GM19467 (cell line): ENCODE measurements at regions not wholly inside any gene's neighbourhood (a gene's known extent, or its start where the extent isn't known, plus 50 kb on each side); places are given as distances from the start of the nearest gene placed in this dataset.

Experiments
- ATAC-seq: cut with Tn5 transposase; IDR thresholded peaks from one replicate; pipeline ENCODE4 v1.9.1; 2021; ENCODE audit warnings: mild to moderate bottlenecking, moderate library complexity; ENCODE audit not compliant: unreplicated experiment

DNA sequence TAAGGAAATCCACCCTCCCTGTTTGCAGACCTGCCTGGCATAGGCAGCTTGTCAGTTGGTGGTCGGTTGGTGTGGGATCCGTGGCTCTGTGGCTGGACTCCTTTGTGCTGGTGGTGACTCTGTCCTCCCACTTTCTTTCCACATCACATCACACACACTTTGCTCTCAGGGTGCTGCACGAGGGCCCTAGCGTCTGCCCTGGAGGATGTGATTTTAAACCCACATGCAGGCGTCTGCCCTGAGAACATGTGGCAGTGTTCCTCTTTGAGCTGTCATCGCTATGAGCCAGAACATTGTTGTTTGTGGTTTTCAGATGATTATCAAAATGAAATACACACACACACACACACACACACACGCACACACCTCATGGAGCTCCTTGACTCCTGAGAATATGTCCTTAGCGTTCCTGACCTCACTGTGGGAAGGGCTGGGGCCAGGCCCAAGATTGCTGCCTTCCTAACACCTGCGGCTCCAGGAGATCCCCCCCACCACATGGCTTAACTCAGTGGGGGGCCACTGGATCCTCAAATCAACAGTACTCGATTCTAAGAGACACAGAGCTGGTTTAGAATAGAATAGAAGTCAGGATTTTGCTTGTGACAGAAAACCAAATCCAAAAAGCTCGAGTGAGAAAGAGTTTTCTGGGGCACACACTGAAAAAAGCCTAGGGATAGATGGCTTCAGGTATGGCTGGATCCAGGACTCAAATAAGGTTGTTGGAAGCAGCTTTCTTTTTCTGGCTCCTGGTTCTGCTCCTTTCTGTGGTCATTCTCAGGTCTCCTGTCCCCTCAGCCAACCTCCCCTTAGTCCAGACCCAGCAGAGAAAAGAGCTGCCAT is 54.8 kb downstream of the RTP5 start:
- no peak for ATAC-seq

DNA sequence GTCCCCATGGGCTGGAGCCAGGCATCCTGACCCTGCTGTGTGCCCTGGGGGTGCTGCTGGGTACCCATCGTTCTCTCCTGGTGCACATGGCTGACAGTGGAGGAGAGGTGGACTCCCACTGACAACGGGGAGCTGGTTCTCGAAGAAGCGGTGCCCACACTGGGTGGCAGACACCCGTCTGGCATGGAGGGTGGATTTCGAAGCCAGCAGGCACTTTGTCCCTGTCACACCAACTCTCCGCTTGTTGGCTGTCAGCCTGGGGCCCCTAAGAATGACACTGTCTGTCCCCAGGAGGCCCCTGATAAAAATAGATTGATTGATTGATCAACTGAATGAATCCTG is 55.4 kb downstream of the RTP5 start:
- no peak for ATAC-seq

DNA sequence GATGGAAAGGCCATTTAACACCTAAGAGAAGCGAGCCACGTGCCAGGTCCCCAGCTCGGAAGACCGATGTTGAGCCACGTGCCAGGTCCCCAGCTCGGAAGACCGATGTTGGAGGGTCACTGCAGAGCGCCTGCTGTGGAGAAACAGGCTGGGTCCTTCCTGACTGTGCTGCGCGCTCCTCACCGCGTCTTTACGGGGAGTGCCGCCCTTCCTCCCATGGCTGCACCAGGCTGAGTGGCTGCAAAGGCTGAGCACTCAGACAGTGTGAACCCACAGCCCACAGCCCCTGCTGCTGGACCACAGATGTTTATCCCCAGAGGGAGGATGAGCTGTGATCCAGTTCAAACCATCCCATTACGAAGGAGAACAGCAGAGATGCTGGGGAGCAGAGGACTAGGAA is 55.7 kb downstream of the RTP5 start:
- ATAC-seq, result no peak

DNA sequence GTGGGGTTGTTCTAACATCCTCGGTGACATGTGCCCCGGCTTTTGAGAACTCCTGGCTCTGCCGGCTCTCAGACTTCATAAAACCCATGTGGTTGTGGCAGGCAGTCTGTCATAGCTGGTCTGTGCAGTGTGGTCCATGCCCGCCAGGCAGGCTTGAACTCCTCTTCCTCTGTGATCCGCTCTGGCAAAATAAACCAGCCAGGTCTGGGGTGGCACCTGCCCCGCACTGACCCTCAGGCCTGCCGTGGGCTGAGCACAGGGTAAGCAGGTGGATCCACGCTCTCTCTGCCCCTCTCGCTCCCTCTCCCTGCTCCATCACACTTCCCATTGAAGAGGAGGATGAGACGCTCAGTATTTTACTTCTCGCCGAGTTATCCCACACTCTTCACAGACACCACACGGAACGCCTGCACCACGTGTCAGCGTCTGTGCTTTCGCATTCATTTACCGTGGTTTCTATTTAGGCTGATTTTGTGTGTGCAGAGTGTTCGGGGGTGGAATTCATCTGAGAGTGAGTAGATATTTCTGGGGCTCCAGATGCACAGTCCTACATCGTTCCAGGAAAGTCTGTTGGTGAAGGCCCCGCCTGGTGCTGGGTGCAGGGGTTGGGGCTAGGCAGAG is 56.4 kb downstream of the RTP5 start:
- ATAC-seq, result no peak

GRCh38 chr2:241926541-241927311 is 57.2 kb downstream of the RTP5 start:
- no peak for ATAC-seq

- ATAC-seq, result no peak
These were observed 60.3 kb downstream of the RTP5 start for GRCh38 chr2:241929551-241930490.

GRCh38 chr2:241931084-241931975 is 61.8 kb downstream of the RTP5 start:
- ATAC-seq, result no peak

DNA sequence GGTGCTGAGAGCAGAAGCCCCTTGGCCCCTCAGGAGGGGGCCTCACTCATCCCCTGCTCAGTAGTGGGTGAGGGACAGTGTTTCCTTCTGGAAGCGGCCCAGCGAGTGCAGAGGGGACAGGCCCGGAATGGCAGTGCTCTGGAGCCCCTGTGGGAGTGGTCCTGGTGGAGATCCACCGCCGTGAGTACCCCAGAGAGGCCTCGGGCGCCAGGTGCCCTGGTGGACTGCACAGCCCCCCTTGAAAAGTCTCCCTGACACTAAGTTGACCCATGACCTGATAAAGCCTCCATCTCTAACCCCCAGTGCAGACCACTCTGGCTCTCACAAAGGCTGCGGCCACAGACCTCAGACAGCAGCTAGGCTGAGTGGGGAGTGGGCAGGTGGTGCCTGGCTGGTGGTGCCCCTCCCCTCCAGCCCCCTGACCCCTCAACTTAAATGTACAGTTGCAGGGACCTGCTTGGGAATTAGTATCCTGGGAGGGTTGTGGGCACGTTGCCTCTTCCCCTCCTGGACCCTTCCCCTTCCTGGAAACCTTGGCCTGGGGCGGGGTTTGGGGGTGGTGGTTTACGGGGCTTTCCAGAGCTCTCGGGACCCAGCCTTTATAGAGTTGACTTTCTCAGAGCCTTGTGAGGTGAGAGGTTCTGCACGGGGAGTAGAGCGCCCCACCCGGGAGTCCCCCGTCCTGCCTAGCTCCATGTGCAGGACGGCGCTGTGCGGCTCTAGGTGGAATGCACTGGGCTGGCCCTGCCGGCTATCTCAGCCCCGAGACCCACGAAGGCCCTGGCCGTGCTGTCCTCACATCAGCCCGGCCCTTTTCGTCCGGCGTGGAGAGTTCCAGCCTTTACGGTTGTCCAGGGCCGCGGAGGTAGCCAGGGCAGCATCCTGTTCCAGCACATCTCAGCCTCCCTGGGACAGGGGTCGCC is 62.7 kb downstream of the RTP5 start:
- ATAC-seq, result no peak

DNA sequence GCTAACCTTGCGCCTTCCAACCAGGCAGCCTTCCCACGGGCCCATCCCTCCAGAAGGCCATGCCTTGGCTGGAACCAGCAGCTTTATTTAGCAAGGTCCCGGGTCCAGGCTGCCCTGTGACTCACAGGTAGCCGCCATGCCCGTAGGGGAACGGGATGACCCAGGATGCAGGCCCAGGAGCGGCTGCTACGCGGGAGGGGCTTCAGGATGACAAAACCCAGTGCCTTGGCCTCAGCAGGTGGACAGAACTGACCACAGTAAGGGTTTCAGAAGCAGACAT is 63.3 kb downstream of the RTP5 start:
- ATAC-seq, result no peak

GRCh38 chr2:241933179-241933911 is 63.8 kb downstream of the RTP5 start:
- ATAC-seq, result no peak

DNA sequence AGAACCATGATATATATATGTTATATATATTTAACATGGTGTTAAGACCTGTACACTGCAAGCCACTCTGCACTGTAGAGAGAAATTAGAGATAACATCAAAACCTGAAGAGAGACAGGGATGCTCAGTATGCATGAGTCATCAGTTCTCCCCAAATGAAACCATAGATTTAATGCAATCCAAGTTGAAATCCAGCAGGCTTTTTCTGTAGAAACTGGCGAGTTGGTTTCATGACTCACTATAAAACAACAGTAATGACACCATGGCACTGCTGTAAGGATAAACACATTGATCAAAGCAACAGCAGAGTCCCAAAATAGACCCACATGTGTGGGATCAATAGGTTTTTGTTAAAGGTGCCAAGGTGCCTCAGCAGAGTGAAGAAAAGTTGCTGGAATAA is 65.8 kb downstream of the RTP5 start:
- ATAC-seq, result no peak

DNA sequence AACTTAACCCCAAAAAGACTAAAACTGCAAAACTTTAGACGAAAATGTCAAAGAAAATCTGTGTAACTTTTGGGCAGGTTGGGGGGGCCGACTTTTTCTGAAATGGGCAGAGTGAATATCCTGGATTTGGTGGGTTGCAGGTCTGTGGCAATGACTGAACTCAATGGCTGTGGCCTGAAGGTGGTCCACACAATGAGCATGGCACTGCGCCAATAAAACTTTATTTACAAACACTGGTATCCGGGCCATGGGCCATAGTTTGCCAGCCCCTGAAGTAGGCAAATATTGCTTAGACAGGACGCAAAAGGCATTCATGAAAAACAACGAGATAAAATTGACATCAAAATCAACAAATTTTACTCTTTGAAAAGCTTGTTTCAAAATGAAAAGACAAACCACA is 66.2 kb downstream of the RTP5 start:
- no peak for ATAC-seq

DNA sequence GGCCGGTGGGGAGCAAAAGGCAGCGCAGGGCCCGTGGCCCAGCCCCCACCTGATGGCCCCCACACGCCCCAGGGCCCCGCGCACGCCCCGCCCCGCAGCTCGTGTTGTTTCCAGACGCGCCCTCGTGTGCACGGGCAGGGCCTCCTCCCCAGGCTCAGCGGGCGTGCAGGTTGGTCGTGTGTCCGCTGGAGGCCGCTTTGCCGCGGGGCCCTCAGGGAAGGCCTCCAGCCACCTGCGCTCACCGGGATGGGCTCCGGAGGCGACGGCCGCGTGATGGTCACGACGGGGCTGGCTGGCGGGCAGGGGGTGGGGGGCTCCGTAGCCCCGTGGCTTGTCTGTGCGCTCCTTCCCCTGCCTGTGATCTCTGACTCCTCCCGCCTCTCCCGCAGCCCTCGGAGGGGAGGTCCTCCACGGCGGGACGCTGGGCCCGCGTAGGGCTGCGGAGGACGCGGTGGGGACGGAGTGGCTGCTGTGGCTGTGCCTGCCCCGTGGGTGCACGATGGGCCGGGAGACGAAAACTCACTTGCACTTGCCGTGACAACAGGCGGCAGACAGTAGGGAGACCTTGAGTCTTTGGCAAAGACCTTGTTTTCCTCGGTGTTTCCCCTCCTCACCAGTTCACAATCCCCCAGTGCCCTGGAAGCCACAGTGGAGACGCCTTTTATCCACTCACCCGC is 67.1 kb downstream of the RTP5 start:
- ATAC-seq, result no peak

DNA sequence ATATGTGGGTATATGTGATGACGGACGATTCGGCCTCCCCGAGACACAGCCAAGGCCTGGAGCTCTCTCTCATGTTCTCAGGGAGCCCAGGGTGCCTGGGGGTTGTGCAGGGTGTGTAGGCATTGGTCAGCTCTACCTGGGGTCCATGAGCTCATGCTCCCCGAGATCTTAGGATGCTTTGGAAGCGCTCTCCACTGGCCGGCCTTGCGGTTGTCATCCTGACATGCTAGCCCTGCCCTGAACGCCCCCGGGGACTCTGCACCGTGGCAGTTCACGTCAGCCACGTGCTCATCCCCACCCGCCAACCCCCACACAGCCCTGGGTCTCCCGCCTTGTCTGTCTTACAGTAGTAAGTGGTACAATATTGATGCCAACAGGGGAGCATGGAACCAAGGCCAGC is 67.8 kb downstream of the RTP5 start:
- no peak for ATAC-seq

GRCh38 chr2:241939541-241939940 is 70.0 kb downstream of the RTP5 start:
- no peak for ATAC-seq

DNA sequence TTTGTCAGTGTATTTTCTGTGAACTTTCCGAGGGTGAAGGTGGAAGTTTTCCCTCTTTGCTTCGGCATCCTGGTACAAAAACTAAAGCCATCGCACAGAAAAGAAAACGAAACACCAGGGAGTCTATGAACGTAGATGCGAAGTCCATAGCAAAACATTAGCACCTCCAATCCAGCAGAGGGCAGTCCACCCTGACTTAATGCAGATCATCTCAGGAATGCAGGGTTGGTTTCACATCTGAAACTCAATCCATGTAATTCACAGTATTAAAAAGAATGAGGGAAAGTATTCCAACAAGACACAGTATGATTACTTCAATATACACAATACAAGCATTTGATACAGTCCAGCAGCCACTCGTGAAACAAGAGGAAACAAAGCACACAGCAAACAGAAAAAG is 70.8 kb downstream of the RTP5 start:
- ATAC-seq, result no peak

- ATAC-seq, result no peak
These were observed 72.3 kb downstream of the RTP5 start for GRCh38 chr2:241941691-241942301.
